ENCODE measurements at regions not wholly inside any gene's neighbourhood (a gene's known extent, or its start where the extent isn't known, plus 50 kb on each side); places are given as distances from the start of the nearest gene placed in this dataset.

DNA sequence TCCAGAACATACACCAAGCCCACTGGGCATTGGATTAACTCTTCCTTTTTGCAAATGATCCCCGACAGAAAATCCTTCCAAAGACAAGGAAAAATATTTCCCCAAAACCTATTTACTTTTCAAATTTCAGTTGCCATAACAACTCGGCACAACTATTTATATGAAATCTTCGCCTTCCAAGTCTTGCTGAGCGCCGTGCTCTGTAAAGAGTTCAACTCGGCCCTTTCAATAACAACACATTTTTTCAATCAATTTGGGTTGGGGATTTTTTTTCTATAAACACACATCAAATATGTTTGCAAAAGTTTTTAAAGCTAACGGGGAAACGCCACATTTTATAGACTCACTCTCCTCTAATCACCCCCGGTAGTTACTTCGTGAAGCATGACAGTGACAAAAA, 333.8 kb downstream of the MN1 start:
- Mint-ChIP-seq H3K27me3 (ENCODE audit: low read depth) (peaks cover 3% of the 10 kb centered on the region), H3K4me1 (peaks cover 14% of the 10 kb centered on the region), H3K9me3 (no peaks in the 10 kb centered on the region), H3K36me3 (ENCODE audit: low read depth) (no peaks in the 10 kb centered on the region), H3K27ac (ENCODE audit: unreplicated experiment) (peak overlapping the region; percentile 75), H3K4me3 (no peak overlapping the region)
- DNase-seq (ENCODE audit: low read depth, low spot score), result no peak
- TF ChIP-seq, protein P1, sequence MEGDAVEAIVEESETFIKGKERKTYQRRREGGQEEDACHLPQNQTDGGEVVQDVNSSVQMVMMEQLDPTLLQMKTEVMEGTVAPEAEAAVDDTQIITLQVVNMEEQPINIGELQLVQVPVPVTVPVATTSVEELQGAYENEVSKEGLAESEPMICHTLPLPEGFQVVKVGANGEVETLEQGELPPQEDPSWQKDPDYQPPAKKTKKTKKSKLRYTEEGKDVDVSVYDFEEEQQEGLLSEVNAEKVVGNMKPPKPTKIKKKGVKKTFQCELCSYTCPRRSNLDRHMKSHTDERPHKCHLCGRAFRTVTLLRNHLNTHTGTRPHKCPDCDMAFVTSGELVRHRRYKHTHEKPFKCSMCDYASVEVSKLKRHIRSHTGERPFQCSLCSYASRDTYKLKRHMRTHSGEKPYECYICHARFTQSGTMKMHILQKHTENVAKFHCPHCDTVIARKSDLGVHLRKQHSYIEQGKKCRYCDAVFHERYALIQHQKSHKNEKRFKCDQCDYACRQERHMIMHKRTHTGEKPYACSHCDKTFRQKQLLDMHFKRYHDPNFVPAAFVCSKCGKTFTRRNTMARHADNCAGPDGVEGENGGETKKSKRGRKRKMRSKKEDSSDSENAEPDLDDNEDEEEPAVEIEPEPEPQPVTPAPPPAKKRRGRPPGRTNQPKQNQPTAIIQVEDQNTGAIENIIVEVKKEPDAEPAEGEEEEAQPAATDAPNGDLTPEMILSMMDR (conservative IDR thresholded peaks at IDR 0.05), result no peak

DNA sequence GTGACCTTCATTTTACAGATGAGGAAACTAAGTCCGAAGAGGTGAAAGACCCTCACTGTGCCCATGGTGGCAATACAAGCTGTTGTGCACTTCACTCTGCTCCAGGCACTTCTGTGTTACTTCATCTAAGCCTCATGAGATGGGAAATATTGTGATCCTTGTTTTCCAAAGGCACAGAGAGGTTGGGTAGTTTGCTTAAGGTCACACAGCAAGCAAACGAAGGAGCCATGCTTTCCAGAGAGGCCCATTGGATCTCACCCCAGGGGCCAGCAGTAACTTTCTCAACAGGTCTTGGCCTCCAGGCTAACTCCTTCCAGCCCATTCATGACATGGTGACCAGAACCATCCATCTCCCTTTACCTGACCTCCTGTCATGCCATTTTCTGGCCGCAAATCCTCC, 332.8 kb downstream of the MN1 start:
- Mint-ChIP-seq H3K27me3 (ENCODE audit: low read depth) (no peaks in the 10 kb centered on the region), H3K4me3 (no peak overlapping the region), H3K27ac (ENCODE audit: unreplicated experiment) (no peak overlapping the region), H3K36me3 (ENCODE audit: low read depth) (no peaks in the 10 kb centered on the region), H3K4me1 (peaks cover 4% of the 10 kb centered on the region), H3K9me3 (no peaks in the 10 kb centered on the region)
- TF ChIP-seq, protein P1 (conservative IDR thresholded peaks at IDR 0.05), result no peak
- DNase-seq (ENCODE audit: low read depth, low spot score), result no peak

DNA sequence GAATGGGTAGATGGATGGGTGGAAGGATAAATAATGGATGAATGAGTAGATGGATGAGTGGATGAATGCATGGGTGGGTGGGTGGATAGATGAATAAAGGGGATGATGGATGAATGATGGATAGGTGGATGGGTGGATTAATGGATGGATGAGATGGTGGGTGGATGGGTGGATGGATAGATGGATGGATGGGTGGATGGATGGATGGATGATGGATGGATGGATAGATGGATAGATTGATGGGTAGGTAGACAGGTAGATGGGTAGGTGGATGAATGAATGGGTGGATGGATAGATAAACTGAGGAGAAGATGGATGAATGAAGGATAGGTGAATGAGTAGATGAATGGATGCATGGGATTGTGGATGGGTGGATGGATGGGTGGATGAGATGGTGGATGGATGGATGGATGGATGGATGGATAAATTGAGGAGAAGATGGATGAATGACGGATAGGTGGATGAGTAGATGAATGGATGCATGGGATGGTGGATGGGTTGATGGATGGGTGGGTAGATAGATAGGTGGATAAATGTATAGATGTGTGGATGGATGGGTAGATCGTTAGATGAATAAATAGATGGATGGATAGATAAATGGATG, 331.3 kb downstream of the MN1 start:
- TF ChIP-seq, protein P1 (conservative IDR thresholded peaks at IDR 0.05), result no peak
- H3K9me3 Mint-ChIP-seq, result no peaks in the 10 kb centered on the region
- H3K4me3 Mint-ChIP-seq, result no peak overlapping the region
- peaks cover 6% of the 10 kb centered on the region for H3K27me3 Mint-ChIP-seq (ENCODE audit: low read depth)
- H3K36me3 Mint-ChIP-seq (ENCODE audit: low read depth), result no peaks in the 10 kb centered on the region
- H3K27ac Mint-ChIP-seq (ENCODE audit: unreplicated experiment), result no peak overlapping the region
- no peak for DNase-seq (ENCODE audit: low read depth, low spot score)
- peaks cover 5% of the 10 kb centered on the region for H3K4me1 Mint-ChIP-seq

DNA sequence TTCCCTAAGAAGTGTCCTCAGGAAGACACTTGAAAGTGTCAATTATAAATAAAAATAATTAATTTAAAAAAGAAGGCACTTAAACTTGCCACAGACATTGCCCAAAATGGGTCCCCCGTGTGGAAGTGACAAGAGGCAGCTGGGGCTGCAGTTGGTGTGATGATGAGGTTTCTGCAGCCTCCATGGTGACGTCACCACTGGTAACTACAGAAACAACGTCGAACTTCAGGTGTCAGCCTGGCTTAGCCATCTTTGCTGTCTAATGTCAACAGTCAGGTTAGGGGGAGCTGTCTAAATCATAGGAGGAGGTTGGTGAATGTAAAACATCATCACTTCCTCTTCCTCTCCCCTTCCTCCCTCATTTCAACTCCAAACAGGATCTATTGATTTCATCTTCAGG, 328.6 kb downstream of the MN1 start:
- no peak overlapping the region for H3K4me3 Mint-ChIP-seq
- H3K4me1 Mint-ChIP-seq, result peaks cover 16% of the 10 kb centered on the region
- no peak overlapping the region for H3K27ac Mint-ChIP-seq (ENCODE audit: unreplicated experiment)
- TF ChIP-seq, protein P1 (conservative IDR thresholded peaks at IDR 0.05), result no peak
- no peak for DNase-seq (ENCODE audit: low read depth, low spot score)
- H3K36me3 Mint-ChIP-seq (ENCODE audit: low read depth), result no peaks in the 10 kb centered on the region
- H3K27me3 Mint-ChIP-seq (ENCODE audit: low read depth), result peaks cover 15% of the 10 kb centered on the region
- peaks cover 1% of the 10 kb centered on the region for H3K9me3 Mint-ChIP-seq

DNA sequence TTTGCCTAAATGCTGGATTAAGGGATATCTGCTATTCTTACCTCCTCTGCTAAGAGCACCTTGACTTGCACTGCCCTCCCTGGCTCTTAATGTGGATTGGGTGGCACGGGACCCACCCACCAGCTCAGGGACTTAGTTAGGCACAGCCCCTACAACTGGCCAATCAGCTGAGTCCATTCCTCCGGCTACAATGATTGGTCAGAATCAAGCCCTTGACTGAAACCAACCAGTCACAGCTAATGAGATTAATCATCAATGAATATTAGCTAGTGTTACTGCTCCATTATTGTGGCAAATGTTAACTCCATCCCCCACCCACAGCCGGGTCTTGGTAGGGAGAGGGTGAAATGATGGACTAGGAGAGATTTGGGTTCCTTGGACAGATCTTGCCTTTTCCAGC, 328.0 kb downstream of the MN1 start:
- no peak overlapping the region for H3K27ac Mint-ChIP-seq (ENCODE audit: unreplicated experiment)
- no peak for DNase-seq (ENCODE audit: low read depth, low spot score)

More for the DNA sequence above, 328.0 kb downstream of the MN1 start:
- Mint-ChIP-seq H3K4me3 (no peak overlapping the region), H3K4me1 (peaks cover 17% of the 10 kb centered on the region), H3K27me3 (ENCODE audit: low read depth) (peaks cover 15% of the 10 kb centered on the region), H3K9me3 (peaks cover 2% of the 10 kb centered on the region), H3K36me3 (ENCODE audit: low read depth) (no peaks in the 10 kb centered on the region)
- TF ChIP-seq, protein P1 (conservative IDR thresholded peaks at IDR 0.05), result no peak
